HCT116 (cell line): ENCODE measurements at regions not wholly inside any gene's neighbourhood (a gene's known extent, or its start where the extent isn't known, plus 50 kb on each side); places are given as distances from the start of the nearest gene placed in this dataset.

ENCODE experiments used
- ATAC-seq: fragments of 200-7000 bp; cut with Tn5 transposase; 2 replicates; pipeline ENCODE4 v1.9.1; 2020; ENCODE audit warnings: mild to moderate bottlenecking, moderate library complexity
- BruUV-seq: library from RNA; stranded (reverse); fragments of 400-500 nt; replicated peaks from 2 replicates; lab custom pipeline; 2021; lab: Mats Ljungman, UMichigan
- CTCF ChIA-PET: fragments of 300-600 bp; sonication (Branson Sonifier 250); formaldehyde crosslinking; loops from one replicate; lab custom pipeline; 2021; ENCODE audit warnings: antibody characterized with exemption; lab: Charles Lee
- POLR2A ChIA-PET: fragments of 300-600, 350-600 bp; sonication (Branson Sonifier 250); formaldehyde crosslinking; loops from one replicate; lab custom pipeline; 2021; ENCODE audit warnings: antibody characterized with exemption; lab: Charles Lee
- RAD21 ChIA-PET, 2 experiments: fragments of 300-600 bp; sonication (Branson Sonifier 250); formaldehyde crosslinking; loops; one replicate each; lab custom pipeline; 2023; ENCODE audit warnings: low total read pairs in 2 of 2; ENCODE audit not compliant: uncharacterized antibody in 2 of 2, unreplicated experiment in 2 of 2, low non-redundant PET in 1 of 2; lab: Charles Lee
- DNase-seq: peaks from one replicate; pipeline ENCODE4 v3.0.0-alpha.2; 2010; ENCODE audit warnings: low read depth, low spot score
- H2AFZ ChIP-seq: fragments of 200-600 bp; shearing (Covaris generic), sonication (generic); 2 replicates; pipeline ENCODE4 v1.6.1; 2017; ENCODE audit warnings: low read depth, mixed run types, mixed read lengths, antibody characterized with exemption, low read length; ENCODE audit not compliant: poor library complexity, severe bottlenecking
- H3K27ac ChIP-seq: 2 replicates; pipeline ENCODE4 v1.5.1; 2012; ENCODE audit warnings: low read depth, low read length
- H3K27me3 ChIP-seq: fragments of 200-600 bp; sonication (generic); 2 replicates; pipeline ENCODE4 v1.6.1; 2016; ENCODE audit warnings: mixed run types, low read length, mixed read lengths; ENCODE audit not compliant: insufficient read depth
- H3K36me3 ChIP-seq, 2 experiments: fragments of 200-500 bp in 1 of 2; fragments of 200-600 bp in 1 of 2; sonication (Bioruptor generic) in 1 of 2; sonication (generic) in 1 of 2; 2 replicates each; pipeline versions ENCODE4 v1.5.1 to v1.6.1; 2014 to 2016; ENCODE audit warnings: low read length in 2 of 2, inconsistent platforms in 1 of 2, mixed read lengths in 1 of 2, mixed run types in 1 of 2; ENCODE audit not compliant: insufficient read depth in 2 of 2, control insufficient read depth in 1 of 2
- H3K4me1 ChIP-seq, 2 experiments: fragments of 200-600 bp in 1 of 2; sonication (generic) in 1 of 2; 2 replicates each; pipeline versions ENCODE4 v1.5.1 to v1.6.1; 2012 to 2017; ENCODE audit warnings: low read length in 2 of 2, inconsistent platforms in 1 of 2, mild to moderate bottlenecking in 1 of 2, mixed read lengths in 1 of 2, mixed run types in 1 of 2, moderate library complexity in 1 of 2; ENCODE audit not compliant: insufficient read depth in 2 of 2, control insufficient read depth in 1 of 2
- H3K4me2 ChIP-seq: fragments of 200-600 bp; sonication (generic); 2 replicates; pipeline ENCODE4 v1.6.1; 2017; ENCODE audit warnings: mixed run types, low read length, mixed read lengths
- H3K4me3 ChIP-seq, 2 experiments: fragments of 200-600 bp in 1 of 2; sonication (generic) in 1 of 2; replicated peaks in 1 of 2; 2 replicates each; pipeline ENCODE4 v1.5.1; 2011 to 2016; ENCODE audit warnings: low read length in 2 of 2, control low read depth in 1 of 2, low read depth in 1 of 2, mild to moderate bottlenecking in 1 of 2, mixed read lengths in 1 of 2, mixed run types in 1 of 2
- H3K79me2 ChIP-seq: fragments of 200-600 bp; sonication (generic); 2 replicates; pipeline ENCODE4 v1.6.1; 2017; ENCODE audit warnings: mild to moderate bottlenecking, mixed run types, low read length, moderate library complexity, mixed read lengths; ENCODE audit not compliant: insufficient read depth
- H3K9ac ChIP-seq: fragments of 200-600 bp; sonication (generic); 2 replicates; pipeline ENCODE4 v1.6.1; 2016; ENCODE audit warnings: low read length, mixed read lengths
- H3K9me2 ChIP-seq: fragments of 200-600 bp; sonication (generic), shearing (Covaris generic); 2 replicates; pipeline ENCODE4 v1.6.1; 2017; ENCODE audit warnings: mixed run types, mild to moderate bottlenecking, moderate library complexity; ENCODE audit not compliant: insufficient read depth
- H3K9me3 ChIP-seq, 2 experiments: fragments of 200-500 bp in 1 of 2; fragments of 200-600 bp in 1 of 2; sonication (Bioruptor generic) in 1 of 2; sonication (generic) in 1 of 2; 2 replicates each; pipeline ENCODE4 v1.6.1; 2014 to 2017; ENCODE audit warnings: low read length in 2 of 2, mixed read lengths in 2 of 2, inconsistent platforms in 1 of 2, low read depth in 1 of 2, mild to moderate bottlenecking in 1 of 2, mixed run types in 1 of 2, moderate library complexity in 1 of 2; ENCODE audit not compliant: control insufficient read depth in 1 of 2, insufficient read depth in 1 of 2
- H4K20me1 ChIP-seq: fragments of 200-600 bp; sonication (generic), shearing (Covaris generic); 2 replicates; pipeline ENCODE4 v1.6.1; 2017; ENCODE audit warnings: mixed run types, mild to moderate bottlenecking, moderate library complexity; ENCODE audit not compliant: insufficient read depth
- ATF3 ChIP-seq: IDR thresholded peaks from 2 replicates; pipeline ENCODE4 v1.6.1; 2012
- CBX3 ChIP-seq: IDR thresholded peaks from 2 replicates; pipeline ENCODE4 v1.6.1; 2012; ENCODE audit warnings: low read depth
- CEBPB ChIP-seq: IDR thresholded peaks from 2 replicates; pipeline ENCODE4 v1.6.1; 2012; ENCODE audit warnings: low read depth
- EGR1 ChIP-seq: IDR thresholded peaks from 2 replicates; pipeline ENCODE4 v1.6.1; 2012; ENCODE audit warnings: low read depth
- ELF1 ChIP-seq: IDR thresholded peaks from 2 replicates; pipeline ENCODE4 v1.6.1; 2012; ENCODE audit warnings: low read depth, borderline replicate concordance
- EZH2phosphoT487 ChIP-seq: fragments of 200-600 bp; IDR thresholded peaks from 2 replicates; pipeline ENCODE4 v1.6.1; 2018; ENCODE audit warnings: antibody characterized with exemption, borderline replicate concordance
- FOSL1 ChIP-seq: IDR thresholded peaks from 2 replicates; pipeline ENCODE4 v1.6.1; 2012; ENCODE audit warnings: low read depth
- RAD21 ChIP-seq: IDR thresholded peaks from 2 replicates; pipeline ENCODE4 v1.6.1; 2012; ENCODE audit warnings: low read depth, mild to moderate bottlenecking
- SIN3A ChIP-seq: IDR thresholded peaks from 2 replicates; pipeline ENCODE4 v1.6.1; 2012; ENCODE audit warnings: low read depth
- SP1 ChIP-seq: IDR thresholded peaks from 2 replicates; pipeline ENCODE4 v1.6.1; 2012; ENCODE audit warnings: low read depth
- ZBTB33 ChIP-seq: IDR thresholded peaks from 2 replicates; pipeline ENCODE4 v1.6.1; 2011; ENCODE audit warnings: mild to moderate bottlenecking, low read length, moderate library complexity; ENCODE audit not compliant: insufficient replicate concordance; ENCODE audit errors: extremely low read depth
- ZFX ChIP-seq: fragments of 450-650 bp; IDR thresholded peaks from 2 replicates; pipeline ENCODE4 v1.6.1; 2017
- ZNF274 ChIP-seq: fragments of 200-500 bp; sonication (Bioruptor generic); IDR thresholded peaks from 2 replicates; pipeline ENCODE4 v1.6.1; 2014; ENCODE audit warnings: mild to moderate bottlenecking, low read depth, low read length, inconsistent platforms
- intact Hi-C: fragments of 100-400 bp; cut with micrococcal nuclease; formaldehyde crosslinking; loops from 2 replicates; pipeline ENCODE4 v1.10.0; 2022
- TF ChIP-seq, protein P1 (sequence below): IDR thresholded peaks from 2 replicates; pipeline ENCODE4 v1.6.1; 2012; ENCODE audit warnings: low read depth

DNA sequence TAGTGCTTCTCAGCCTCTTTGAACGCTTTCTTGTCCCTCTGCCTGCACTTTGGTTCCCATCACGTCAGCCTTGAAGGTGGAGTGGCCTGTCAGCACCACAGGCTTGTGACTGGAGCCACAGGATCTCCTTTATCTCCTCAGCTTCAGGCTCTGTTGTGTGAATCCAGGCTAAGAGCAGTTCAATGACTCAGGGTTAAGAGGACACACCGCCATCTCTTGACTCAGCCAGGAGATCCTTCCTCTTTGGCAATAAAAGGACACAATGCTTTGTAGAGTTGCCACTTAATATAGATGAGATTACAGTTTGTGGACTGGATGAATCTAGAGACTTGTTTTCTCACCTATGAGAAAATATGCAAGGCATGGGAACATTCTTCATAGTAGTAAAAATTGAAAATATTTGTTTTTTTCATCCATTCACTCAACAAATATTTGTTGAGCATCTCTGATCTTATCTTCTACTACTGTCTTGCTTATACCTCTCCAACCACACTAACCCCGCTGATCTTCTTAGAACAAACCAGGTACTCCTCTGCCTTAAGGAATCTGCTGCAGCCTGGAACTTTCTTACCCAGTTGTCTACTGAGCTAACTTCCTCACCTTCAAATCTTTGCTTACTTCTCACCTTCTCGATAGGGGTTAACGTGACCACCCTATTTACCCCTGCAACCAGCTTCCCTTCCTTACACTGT is 62.3 kb downstream of the UCHL1 start:
- no peak overlapping the region for H3K27ac ChIP-seq
- H3K4me3 ChIP-seq, result no peak overlapping the region
- peak overlapping the region; percentile 46 for H3K4me2 ChIP-seq
- H2AFZ ChIP-seq, result peak overlapping the region; percentile 49
- no peaks in the 10 kb centered on the region for H3K27me3 ChIP-seq
- H3K79me2 ChIP-seq, result no peaks in the 10 kb centered on the region
- ChIA-PET RAD21 (no interaction called here), POLR2A (no interaction called here), CTCF (interaction anchor here (0.7 to 1.1 kb wide), 3 partner anchors 14 to 60 kb away, joined by 3 read pairs; no protein-coding TSS in a partner anchor)
- no peaks in the 10 kb centered on the region for H3K9me2 ChIP-seq
- intact Hi-C loops, result no loop called here
- 0 out of 4 replicates have a peak, but pooled peaks cover 0 to 10% of the 10 kb centered on the region in 2 experiments for H3K9me3 ChIP-seq
- ATAC-seq, result peak; percentile 74
- H3K4me1 ChIP-seq, result peaks cover 15 to 34% of the 10 kb centered on the region in 2 experiments
- BruUV-seq, result no TSS peak
- no peak for TF ChIP-seq EGR1
- TF ChIP-seq CBX3, result 0 out of 2 replicates have a peak, but pooled peaks have one; percentile 28
- TF ChIP-seq, all 23 proteins: peak for 1
- DNase-seq, result no peak
- H3K9ac ChIP-seq, result no peak overlapping the region
- no peaks in the 10 kb centered on the region for H4K20me1 ChIP-seq
- 0 out of 4 replicates have a peak, but pooled peaks cover 0 to 4% of the 10 kb centered on the region in 2 experiments for H3K36me3 ChIP-seq

DNA sequence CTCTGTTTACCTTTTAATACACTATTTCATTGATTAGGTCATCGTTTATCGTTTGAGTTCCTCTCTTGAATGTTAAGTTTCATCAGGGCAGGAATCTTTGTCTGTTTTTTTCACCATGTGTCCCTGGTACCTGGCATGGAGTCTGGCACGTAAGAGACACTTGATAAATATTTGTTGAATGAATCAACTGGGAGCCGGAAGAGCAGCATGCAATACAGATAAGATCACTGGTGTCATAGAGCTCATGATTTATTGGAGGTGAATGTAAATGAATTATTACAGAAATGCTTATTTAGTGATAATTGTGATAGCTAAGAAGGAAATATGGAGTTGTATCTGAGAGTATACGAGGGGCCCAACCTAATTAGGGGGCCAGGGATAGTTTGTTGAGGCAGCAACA is 62.8 kb downstream of the UCHL1 start:
- Histone ChIP-seq H3K4me1 (peaks cover 15 to 34% of the 10 kb centered on the region in 2 experiments), H3K36me3 (0 out of 4 replicates have a peak, but pooled peaks cover 0 to 4% of the 10 kb centered on the region in 2 experiments), H3K9ac (no peak overlapping the region), H2AFZ (peak overlapping the region; percentile 49), H3K27ac (no peak overlapping the region), H3K79me2 (no peaks in the 10 kb centered on the region), H3K9me2 (no peaks in the 10 kb centered on the region), H3K9me3 (0 out of 4 replicates have a peak, but pooled peaks cover 0 to 10% of the 10 kb centered on the region in 2 experiments), H4K20me1 (no peaks in the 10 kb centered on the region), H3K27me3 (no peaks in the 10 kb centered on the region), H3K4me3 (no peak overlapping the region), H3K4me2 (peak overlapping the region; percentile 46)
- DNase-seq (peak; percentile 49), ATAC-seq (peak; percentile 74)
- ChIA-PET POLR2A (no interaction called here), CTCF (interaction anchor here (0.7 to 1.1 kb wide), 3 partner anchors 14 to 60 kb away, joined by 3 read pairs; no protein-coding TSS in a partner anchor), RAD21 (no interaction called here)
- intact Hi-C loops, result no loop called here
- no TSS peak for BruUV-seq
- TF ChIP-seq, protein P1, sequence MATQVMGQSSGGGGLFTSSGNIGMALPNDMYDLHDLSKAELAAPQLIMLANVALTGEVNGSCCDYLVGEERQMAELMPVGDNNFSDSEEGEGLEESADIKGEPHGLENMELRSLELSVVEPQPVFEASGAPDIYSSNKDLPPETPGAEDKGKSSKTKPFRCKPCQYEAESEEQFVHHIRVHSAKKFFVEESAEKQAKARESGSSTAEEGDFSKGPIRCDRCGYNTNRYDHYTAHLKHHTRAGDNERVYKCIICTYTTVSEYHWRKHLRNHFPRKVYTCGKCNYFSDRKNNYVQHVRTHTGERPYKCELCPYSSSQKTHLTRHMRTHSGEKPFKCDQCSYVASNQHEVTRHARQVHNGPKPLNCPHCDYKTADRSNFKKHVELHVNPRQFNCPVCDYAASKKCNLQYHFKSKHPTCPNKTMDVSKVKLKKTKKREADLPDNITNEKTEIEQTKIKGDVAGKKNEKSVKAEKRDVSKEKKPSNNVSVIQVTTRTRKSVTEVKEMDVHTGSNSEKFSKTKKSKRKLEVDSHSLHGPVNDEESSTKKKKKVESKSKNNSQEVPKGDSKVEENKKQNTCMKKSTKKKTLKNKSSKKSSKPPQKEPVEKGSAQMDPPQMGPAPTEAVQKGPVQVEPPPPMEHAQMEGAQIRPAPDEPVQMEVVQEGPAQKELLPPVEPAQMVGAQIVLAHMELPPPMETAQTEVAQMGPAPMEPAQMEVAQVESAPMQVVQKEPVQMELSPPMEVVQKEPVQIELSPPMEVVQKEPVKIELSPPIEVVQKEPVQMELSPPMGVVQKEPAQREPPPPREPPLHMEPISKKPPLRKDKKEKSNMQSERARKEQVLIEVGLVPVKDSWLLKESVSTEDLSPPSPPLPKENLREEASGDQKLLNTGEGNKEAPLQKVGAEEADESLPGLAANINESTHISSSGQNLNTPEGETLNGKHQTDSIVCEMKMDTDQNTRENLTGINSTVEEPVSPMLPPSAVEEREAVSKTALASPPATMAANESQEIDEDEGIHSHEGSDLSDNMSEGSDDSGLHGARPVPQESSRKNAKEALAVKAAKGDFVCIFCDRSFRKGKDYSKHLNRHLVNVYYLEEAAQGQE, result no peak
- no peak for TF ChIP-seq EZH2phosphoT487
- TF ChIP-seq ZNF274, result no peak
- peak; percentile 71; the same call in 1 of the 2 replicates for TF ChIP-seq SP1
- peak; percentile 66; the same call in 1 of the 2 replicates for TF ChIP-seq CEBPB
- TF ChIP-seq RAD21, result peak; percentile 16; the same call in 1 of the 2 replicates
- peak; percentile 82 for TF ChIP-seq FOSL1
- peak; percentile 50; the same call in 1 of the 2 replicates for TF ChIP-seq ATF3
- no peak for TF ChIP-seq ZFX
- TF ChIP-seq ZBTB33, result no peak
- peak; percentile 21; the same call in 1 of the 2 replicates for TF ChIP-seq ELF1
- peak; percentile 61; the same call in 1 of the 2 replicates for TF ChIP-seq SIN3A
